Memory B cell (primary cell): ENCODE measurements at regions not wholly inside any gene's neighbourhood (a gene's known extent, or its start where the extent isn't known, plus 50 kb on each side); places are given as distances from the start of the nearest gene placed in this dataset.
"Not testable (repeated sequence)": the region's sequence is repeated elsewhere in the genome, so short reads cannot be mapped to it uniquely, and the experiment has no call there.

Source experiments
- ATAC-seq: fragments of 150-1000 bp; cut with Tn5 transposase; 2 replicates; pipeline ENCODE4 v1.10.0; 2021; ENCODE audit warnings: low read depth, mild to moderate bottlenecking, moderate library complexity
- DNase-seq, 2 donors: peaks; one replicate each; pipeline ENCODE4 v3.0.0; 2022; ENCODE audit warnings: low spot score in 2 of 2
- H3K27ac Mint-ChIP-seq: one replicate; pipeline ENCODE4 v1.8.0; 2022; ENCODE audit warnings: mild to moderate bottlenecking, moderate library complexity, mixed read lengths
- H3K27me3 Mint-ChIP-seq: one replicate; pipeline ENCODE4 v1.8.0; 2022; ENCODE audit warnings: mixed read lengths
- H3K36me3 Mint-ChIP-seq: one replicate; pipeline ENCODE4 v1.8.0; 2022; ENCODE audit warnings: mild to moderate bottlenecking, mixed read lengths
- H3K4me1 Mint-ChIP-seq: one replicate; pipeline ENCODE4 v1.8.0; 2022; ENCODE audit warnings: mixed read lengths
- H3K4me3 Mint-ChIP-seq: one replicate; pipeline ENCODE4 v1.8.0; 2022; ENCODE audit warnings: mild to moderate bottlenecking, moderate library complexity, mixed read lengths
- H3K9me3 Mint-ChIP-seq: one replicate; pipeline ENCODE4 v1.8.0; 2022; ENCODE audit warnings: mixed read lengths

DNA sequence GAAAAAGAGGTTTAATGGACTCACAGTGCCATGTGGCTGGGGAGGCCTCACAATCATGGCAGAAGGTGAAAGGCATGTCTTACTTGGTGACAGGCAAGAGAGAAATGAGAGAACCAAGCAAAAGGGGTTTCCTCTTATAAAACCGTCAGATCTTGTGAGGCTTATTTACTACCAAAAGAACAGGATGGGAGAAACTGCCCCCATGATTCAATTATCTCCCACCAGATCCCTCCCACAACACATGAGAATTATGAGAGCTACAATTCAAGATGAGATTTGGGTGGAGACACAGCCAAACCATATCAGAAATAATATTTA is 340.8 kb upstream of the TBC1D5 start:
- not testable (repeated sequence) for DNase-seq, H3K36me3 Mint-ChIP-seq, H3K27me3 Mint-ChIP-seq, H3K9me3 Mint-ChIP-seq, H3K27ac Mint-ChIP-seq, H3K4me3 Mint-ChIP-seq, ATAC-seq, H3K4me1 Mint-ChIP-seq

DNA sequence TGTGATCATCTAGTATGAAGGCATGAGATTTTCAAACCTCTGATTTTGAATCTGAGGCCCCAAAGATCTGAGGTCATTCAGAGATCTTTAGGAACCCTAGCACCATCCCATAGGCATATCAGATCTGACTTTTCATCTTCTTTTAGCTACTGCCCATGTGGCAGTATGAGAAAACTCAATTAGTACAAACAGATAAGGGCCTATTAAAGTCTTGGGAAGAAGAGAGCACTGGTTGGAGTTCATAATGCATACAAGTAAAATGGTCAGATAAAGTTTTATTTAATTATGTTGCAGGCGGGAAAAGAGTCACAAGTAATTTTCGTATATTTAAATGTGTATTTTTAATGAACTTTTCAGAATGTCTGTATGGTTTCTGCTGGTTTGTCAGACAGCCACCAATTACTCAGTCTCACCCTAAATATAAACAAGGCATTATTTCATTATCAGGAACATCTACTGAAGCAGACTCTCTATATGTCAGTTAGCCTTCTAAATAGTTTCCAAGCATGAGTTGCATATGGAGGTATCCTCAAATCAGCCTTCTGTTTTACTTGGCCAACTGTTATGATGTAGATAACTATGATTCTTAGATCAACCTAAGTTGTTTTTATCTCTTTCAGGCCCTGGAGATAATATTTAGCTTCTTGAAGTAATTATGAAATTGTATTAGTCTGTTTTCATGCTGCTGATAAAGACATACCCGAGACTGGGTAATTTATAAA is 340.3 kb upstream of the TBC1D5 start:
- ATAC-seq (no peak), DNase-seq (no peak)
- Mint-ChIP-seq H3K4me3 (no peak overlapping the region), H3K4me1 (peaks cover 3% of the 10 kb centered on the region), H3K27me3 (peaks cover 7% of the 10 kb centered on the region), H3K27ac (no peak overlapping the region), H3K36me3 (no peaks in the 10 kb centered on the region), H3K9me3 (no peaks in the 10 kb centered on the region)

DNA sequence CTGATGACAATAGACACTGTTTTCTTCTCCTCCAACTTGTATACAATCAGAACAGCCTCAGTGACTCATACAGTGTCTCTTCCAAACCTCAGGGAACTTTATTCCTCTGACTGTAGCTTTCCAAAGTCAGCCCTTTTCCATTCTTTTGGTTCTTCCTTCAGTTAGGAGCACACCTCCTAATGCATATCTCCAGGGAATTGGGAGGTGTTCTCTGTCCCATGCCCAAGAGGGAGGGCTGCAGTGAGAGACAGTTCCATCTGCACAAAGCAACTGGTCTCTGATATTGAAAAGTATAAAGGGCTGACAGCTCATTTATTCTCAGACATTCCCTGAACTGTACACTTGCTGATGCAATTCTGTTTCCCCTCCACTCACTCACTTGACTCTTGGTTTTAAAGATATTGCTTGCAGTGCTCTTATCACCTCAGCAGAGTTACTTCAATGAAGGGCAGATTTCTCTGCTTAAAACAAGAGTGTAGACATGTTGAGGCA is 337.8 kb upstream of the TBC1D5 start:
- no peaks in the 10 kb centered on the region for H3K9me3 Mint-ChIP-seq
- ATAC-seq (no peak), DNase-seq (no peak)
- no peak overlapping the region for H3K4me3 Mint-ChIP-seq
- H3K27me3 Mint-ChIP-seq = peaks cover 13% of the 10 kb centered on the region
- H3K4me1 Mint-ChIP-seq = peaks cover 7% of the 10 kb centered on the region
- no peak overlapping the region for H3K27ac Mint-ChIP-seq
- H3K36me3 Mint-ChIP-seq = no peaks in the 10 kb centered on the region

DNA sequence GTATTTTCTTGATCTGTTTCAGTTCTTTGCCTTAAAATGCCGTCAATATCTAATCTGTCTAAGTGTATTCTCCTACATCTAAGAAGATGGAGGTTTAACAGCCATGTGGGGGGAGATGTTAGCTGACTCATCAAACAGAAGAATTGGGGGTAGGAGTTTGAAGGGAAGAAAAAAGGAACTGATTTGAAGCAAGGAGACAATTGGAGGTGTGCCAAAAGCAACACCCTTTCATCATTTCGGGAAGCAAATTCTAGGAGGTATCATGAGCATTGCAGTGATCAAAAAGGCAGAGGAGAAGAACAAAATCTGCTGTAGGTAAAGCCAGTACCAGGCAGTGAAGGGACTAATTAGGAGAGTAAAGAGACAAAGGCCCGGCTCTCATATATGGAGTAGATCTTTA is 337.3 kb upstream of the TBC1D5 start:
- Mint-ChIP-seq H3K27ac (no peak overlapping the region), H3K4me1 (peaks cover 7% of the 10 kb centered on the region), H3K9me3 (no peaks in the 10 kb centered on the region), H3K27me3 (peaks cover 12% of the 10 kb centered on the region), H3K4me3 (no peak overlapping the region), H3K36me3 (no peaks in the 10 kb centered on the region)
- ATAC-seq (no peak), DNase-seq (no peak)

DNA sequence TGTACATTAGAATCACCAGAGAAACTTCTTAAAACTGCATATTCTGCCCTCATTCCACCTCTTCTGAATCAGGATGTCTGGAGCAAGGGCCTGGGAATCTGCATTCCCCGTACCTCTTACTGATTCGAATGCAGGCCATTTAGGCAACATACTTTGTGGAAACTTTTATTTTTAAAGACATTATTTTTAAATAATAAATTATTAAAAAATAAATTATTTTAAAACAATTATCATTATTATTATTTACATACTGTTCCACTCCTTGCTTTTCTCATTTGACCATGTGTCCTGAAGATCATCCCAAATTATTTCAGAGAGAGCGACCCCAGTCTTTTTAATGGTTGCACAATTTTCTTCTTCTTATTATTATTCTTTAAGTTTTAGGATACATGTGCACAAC is 336.6 kb upstream of the TBC1D5 start:
- Mint-ChIP-seq H3K27me3 (peaks cover 12% of the 10 kb centered on the region), H3K9me3 (no peaks in the 10 kb centered on the region), H3K36me3 (no peaks in the 10 kb centered on the region), H3K4me1 (peaks cover 7% of the 10 kb centered on the region), H3K4me3 (no peak overlapping the region), H3K27ac (no peak overlapping the region)
- ATAC-seq = no peak
- no peak for DNase-seq

DNA sequence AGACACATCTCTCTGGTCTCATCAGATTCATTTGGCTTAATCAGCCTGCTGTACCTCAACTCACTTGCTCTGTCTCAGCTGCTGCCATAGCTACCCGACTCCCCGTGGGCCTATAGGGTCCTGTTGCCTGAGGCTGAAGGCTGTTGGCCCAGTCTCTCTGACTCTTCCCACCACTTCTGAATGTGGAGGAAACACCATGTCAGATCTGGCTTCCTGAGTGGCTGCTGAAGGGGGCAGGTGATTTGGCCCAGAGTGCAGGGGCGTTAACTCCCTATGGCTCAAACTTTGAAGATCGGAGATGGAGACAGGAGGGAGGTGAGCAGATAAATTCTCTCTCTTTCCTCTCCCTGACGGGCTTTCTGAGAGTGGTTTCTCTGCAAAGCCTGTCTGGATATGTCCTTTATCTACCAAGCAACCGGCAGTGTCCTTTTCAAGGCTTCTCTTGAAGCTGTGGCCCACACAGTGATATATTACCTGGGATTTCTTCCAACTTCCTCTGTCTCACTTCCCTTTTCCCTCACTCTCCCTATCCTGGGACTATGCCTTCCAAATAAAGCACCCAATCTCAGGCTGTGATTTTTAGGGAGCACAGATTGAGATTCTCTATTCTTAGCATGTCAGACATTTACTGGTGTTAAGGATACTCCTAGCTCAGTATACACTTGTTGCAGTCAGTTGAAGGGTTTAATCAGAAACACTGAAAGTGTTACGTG is 334.9 kb upstream of the TBC1D5 start:
- DNase-seq = no peak
- H3K4me3 Mint-ChIP-seq = no peak overlapping the region
- no peaks in the 10 kb centered on the region for H3K9me3 Mint-ChIP-seq

DNA sequence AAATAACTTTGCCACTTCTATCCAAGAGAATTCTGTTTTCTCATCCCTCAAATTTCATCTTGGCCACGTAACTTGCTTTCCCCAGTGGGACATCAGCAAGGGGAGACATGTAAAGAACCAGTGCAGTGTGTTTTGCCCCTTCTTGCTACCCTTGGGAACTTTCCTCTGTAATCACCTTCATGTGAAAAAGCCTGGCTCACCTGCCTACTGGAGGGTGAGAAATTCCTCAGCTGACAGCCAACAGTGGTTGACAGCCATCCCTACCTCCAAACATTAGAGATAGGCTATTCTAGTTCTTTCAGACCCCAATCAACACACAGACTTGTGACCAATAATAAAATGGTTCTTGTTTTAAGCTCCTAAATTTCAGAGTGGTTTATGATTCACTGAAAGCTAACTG is 333.9 kb upstream of the TBC1D5 start:
- DNase-seq = no peak
- Mint-ChIP-seq H3K4me1 (peaks cover 7% of the 10 kb centered on the region), H3K9me3 (no peaks in the 10 kb centered on the region), H3K27ac (no peak overlapping the region), H3K4me3 (no peak overlapping the region), H3K27me3 (peaks cover 12% of the 10 kb centered on the region), H3K36me3 (no peaks in the 10 kb centered on the region)
- ATAC-seq = no peak

More for the DNA sequence above, 334.9 kb upstream of the TBC1D5 start:
- Mint-ChIP-seq H3K36me3 (no peaks in the 10 kb centered on the region), H3K27me3 (peaks cover 12% of the 10 kb centered on the region), H3K4me1 (peaks cover 7% of the 10 kb centered on the region), H3K27ac (no peak overlapping the region)
- ATAC-seq = no peak

DNA sequence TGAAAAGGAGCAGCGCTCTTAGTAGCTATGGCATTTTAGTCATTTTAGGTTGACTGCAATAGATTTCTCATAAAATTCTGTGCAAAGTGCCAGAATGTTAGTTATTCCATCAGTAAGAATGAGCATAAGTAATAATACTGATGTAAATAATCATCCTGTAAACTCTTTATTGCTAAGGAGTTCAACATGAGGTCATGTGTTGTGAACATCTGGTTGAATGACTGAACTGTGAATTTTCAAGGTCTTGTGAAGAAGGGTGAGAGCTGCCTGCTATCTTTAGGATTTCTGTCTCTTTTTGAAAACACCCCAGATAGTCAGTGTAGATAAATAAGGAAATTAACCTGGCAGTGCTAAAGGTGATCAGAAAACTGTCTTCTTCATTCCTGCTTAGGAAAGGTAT is 333.4 kb upstream of the TBC1D5 start:
- ATAC-seq (no peak), DNase-seq (no peak)
- H3K27ac Mint-ChIP-seq = no peak overlapping the region
- no peaks in the 10 kb centered on the region for H3K36me3 Mint-ChIP-seq
- H3K4me3 Mint-ChIP-seq = no peak overlapping the region
- peaks cover 7% of the 10 kb centered on the region for H3K4me1 Mint-ChIP-seq
- H3K9me3 Mint-ChIP-seq = no peaks in the 10 kb centered on the region
- peaks cover 12% of the 10 kb centered on the region for H3K27me3 Mint-ChIP-seq

DNA sequence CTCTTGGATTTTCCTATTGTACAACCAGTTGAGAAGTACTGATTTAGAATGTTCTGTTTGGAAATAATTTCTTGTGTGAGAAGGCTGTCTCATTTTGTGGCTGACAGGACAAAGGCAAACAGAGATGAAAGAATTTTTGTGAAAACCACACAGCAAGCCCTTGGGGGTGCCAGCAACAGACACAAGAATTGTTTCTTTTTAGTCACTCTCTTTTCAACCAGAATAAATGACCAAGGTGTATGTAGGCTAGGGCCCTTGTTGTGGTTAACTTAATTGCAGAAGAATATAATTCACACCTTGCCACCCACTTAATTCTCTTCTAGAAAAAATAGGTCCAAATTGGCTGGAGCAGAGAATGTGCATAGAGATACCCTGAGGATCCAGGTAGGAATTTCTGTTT is 329.4 kb upstream of the TBC1D5 start:
- no peak for ATAC-seq
- H3K4me3 Mint-ChIP-seq = no peak overlapping the region
- no peaks in the 10 kb centered on the region for H3K9me3 Mint-ChIP-seq

DNA sequence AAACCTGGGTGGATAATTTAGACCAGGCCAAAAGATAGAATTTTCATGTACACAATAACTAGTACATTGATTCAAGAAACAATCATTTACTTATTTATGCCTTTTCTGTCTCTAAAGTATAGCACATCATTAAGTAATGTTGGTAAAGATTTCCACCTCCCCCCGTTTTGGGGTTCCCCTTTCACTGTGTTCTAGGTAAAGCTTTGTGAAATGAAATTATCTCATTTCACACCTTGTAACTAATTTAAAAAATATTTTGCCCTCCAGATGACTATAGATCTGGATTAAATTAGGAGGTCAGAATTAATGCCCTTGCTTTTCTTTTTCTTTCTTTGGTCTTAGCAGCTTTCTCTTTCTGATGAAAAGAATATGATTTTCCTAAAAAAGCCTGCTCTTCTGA is 328.5 kb upstream of the TBC1D5 start:
- H3K27ac Mint-ChIP-seq = no peak overlapping the region
- H3K36me3 Mint-ChIP-seq = no peaks in the 10 kb centered on the region
- H3K4me1 Mint-ChIP-seq = no peaks in the 10 kb centered on the region
- H3K27me3 Mint-ChIP-seq = peaks cover 1% of the 10 kb centered on the region
- no peaks in the 10 kb centered on the region for H3K9me3 Mint-ChIP-seq
- no peak for ATAC-seq
- no peak overlapping the region for H3K4me3 Mint-ChIP-seq
- DNase-seq = no peak

More for the DNA sequence above, 329.4 kb upstream of the TBC1D5 start:
- Mint-ChIP-seq H3K4me1 (peaks cover 3% of the 10 kb centered on the region), H3K27ac (no peak overlapping the region), H3K27me3 (peaks cover 4% of the 10 kb centered on the region), H3K36me3 (no peaks in the 10 kb centered on the region)
- DNase-seq = no peak

DNA sequence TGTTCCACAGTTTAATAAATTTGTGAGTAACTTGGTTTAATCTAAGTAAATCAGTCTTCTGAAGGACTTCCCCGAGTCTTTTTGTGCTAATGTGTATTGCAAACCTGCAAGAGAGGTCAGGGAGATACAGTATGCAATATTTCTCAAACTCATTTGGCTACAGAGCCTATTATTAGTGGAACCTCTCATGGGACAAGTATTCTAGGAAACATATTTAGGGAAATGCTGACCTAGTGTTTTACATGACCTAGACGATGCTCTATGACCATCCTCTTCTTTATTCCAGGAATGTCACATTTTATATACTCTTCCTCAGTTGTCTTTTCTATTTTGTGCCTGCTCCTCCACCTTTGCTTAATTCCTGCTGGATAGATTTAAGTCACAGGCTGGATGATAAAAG is 327.8 kb upstream of the TBC1D5 start:
- Mint-ChIP-seq H3K27me3 (peaks cover 1% of the 10 kb centered on the region), H3K9me3 (no peaks in the 10 kb centered on the region), H3K36me3 (no peaks in the 10 kb centered on the region), H3K4me3 (no peak overlapping the region), H3K27ac (no peak overlapping the region), H3K4me1 (no peaks in the 10 kb centered on the region)
- DNase-seq (no peak), ATAC-seq (no peak)

DNA sequence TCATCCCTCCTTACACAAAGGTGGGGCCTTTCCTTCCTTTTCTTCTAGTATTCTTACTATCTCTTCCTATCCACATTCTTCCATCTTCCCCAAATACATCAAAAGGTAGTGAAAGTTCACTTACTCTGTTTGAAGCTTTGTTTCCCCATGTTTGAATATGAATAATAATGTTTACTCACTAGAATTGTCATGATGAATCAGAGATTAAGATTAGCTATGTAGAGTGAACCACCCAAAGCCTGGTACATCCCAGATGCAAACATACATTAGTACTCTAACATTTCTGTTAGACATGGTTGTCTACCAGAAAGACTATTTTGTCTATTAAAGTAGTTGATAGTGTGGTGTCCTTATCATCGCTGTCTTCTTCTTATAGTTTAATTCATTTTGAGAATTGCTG is 327.1 kb upstream of the TBC1D5 start:
- Mint-ChIP-seq H3K27me3 (peaks cover 1% of the 10 kb centered on the region), H3K27ac (no peak overlapping the region), H3K9me3 (no peaks in the 10 kb centered on the region), H3K36me3 (no peaks in the 10 kb centered on the region), H3K4me3 (no peak overlapping the region), H3K4me1 (no peaks in the 10 kb centered on the region)
- no peak for ATAC-seq
- no peak for DNase-seq

DNA sequence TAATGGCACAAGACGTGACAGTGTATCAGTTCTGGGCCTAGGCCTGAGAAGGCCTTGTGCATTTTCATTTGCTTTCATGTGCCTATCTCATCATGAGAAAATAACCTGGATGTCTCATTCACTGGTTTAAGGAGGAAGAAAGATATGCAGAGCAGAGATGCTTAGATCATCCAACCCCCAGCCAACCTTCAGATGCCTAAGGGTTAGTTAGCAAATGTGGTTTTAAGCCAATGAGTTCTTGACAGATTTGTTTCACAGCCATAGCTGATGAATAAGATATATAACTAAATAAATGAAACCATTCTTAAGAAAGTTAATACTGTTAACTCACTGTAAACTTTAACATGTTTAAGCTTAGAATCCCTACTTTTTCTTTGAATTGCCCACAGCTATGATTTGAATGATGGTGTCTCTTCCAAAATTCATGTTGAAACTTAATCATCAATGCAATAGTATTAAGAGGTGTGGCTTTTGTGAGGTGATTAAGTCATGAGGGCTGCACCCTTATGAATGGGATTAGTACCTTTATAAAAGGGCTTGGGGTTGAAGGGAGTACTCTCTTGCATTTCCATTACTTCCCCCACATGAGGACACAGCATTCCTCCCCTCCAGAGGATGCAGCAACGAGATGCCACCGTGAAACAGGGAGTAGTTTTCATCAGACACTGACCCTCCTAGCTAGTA is 324.6 kb upstream of the TBC1D5 start:
- no peak for ATAC-seq
- Mint-ChIP-seq H3K27ac (no peak overlapping the region), H3K36me3 (no peaks in the 10 kb centered on the region), H3K4me1 (no peaks in the 10 kb centered on the region), H3K4me3 (no peak overlapping the region), H3K9me3 (peaks cover 2% of the 10 kb centered on the region), H3K27me3 (no peaks in the 10 kb centered on the region)
- DNase-seq = no peak

DNA sequence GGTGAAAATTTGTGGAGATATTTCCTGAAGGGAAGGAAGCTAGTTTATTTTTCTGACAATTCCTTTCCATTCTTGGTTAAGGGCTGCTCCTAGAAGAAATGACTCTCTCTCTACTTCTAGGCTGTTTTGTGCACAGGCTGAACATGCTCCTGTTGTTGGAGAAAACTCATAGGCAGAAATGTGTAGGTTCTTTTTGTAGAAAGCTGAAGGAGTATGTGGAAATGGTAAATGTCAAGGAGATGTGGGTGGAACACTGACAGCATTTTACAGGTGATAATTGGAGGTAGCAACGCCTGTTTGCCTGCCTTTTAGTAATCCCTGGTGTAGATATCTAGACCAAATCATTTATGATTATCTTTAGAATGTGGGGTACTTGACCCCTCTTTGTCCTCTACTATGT is 322.2 kb upstream of the TBC1D5 start:
- no peaks in the 10 kb centered on the region for H3K27me3 Mint-ChIP-seq
- peaks cover 2% of the 10 kb centered on the region for H3K9me3 Mint-ChIP-seq
- DNase-seq = no peak
- H3K27ac Mint-ChIP-seq = no peak overlapping the region
- no peaks in the 10 kb centered on the region for H3K4me1 Mint-ChIP-seq
- H3K4me3 Mint-ChIP-seq = no peak overlapping the region
- ATAC-seq = no peak
- H3K36me3 Mint-ChIP-seq = no peaks in the 10 kb centered on the region
